ENCODE measurements at regions not wholly inside any gene's neighbourhood (a gene's known extent, or its start where the extent isn't known, plus 50 kb on each side); places are given as distances from the start of the nearest gene placed in this dataset.
"Not testable (repeated sequence)": the region's sequence is repeated elsewhere in the genome, so short reads cannot be mapped to it uniquely, and the experiment has no call there.

DNA sequence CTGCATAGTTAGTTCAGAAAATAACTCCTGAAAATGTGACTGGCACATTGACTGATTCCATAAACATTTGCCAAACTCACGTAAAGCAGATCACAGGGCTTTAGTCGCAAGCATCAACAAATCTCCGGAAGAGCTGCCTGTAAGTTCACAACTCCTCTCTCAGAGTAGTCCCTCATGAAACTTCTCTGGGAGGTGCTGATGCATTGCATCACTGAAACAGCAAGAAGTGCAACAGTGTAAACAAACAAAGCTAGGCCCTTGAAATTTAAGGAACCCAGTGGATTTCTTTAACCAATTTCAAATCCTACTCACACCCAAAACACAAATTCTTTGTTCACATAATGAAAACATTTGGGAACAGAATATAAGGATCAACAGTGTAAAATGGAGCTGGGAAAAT is 1691.7 kb upstream of the FLRT2 start:
- DNase-seq = no peak

DNA sequence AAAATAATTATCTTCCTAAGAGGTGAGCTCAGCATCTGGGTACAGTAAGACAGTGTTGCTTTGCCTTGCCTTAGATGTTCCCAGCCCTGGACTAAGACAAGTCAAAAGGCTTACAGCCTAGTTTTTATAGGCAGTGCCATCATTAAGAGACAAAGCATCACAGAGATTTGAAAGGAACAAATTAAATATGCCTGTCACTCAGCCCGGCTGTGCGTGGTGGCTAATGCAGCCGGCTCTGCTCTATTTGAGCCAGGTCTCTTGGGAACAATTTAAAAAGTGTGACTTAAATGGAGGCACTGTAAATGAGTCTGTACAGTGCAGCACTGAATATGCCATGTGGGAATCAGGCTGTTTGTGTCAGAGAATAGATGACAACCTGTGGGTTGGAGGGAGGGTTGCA is 1687.4 kb upstream of the FLRT2 start:
- DNase-seq = no peak

- no peak for DNase-seq
These were observed 1682.8 kb upstream of the FLRT2 start for GRCh38 chr14:83847102-83847501.

DNA sequence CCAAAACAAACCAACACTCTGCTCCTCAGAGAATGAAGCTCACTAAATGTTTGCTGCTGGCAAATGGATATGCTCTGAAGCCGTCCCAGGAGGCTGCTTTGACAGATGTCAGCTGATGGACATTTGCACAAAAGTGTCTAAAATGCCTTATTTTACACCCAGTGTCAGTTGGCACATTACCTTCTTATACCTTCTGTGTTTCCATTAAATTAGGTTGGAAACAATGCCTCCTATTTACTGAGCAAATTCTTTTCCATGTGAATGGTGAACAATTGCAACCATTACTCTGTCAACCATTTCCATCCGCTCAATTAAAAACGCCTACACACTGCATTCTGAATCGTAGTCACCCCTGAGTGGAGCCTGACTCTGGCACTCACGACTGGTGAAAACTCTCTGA is 1679.9 kb upstream of the FLRT2 start:
- no peak for DNase-seq

GRCh38 chr14:83856334-83856733 is 1673.6 kb upstream of the FLRT2 start:
- DNase-seq = no peak

GRCh38 chr14:83860631-83861155 is 1669.3 kb upstream of the FLRT2 start:
- no peak for DNase-seq

GRCh38 chr14:83863042-83863774 is 1666.7 kb upstream of the FLRT2 start:
- no peak for DNase-seq

DNA sequence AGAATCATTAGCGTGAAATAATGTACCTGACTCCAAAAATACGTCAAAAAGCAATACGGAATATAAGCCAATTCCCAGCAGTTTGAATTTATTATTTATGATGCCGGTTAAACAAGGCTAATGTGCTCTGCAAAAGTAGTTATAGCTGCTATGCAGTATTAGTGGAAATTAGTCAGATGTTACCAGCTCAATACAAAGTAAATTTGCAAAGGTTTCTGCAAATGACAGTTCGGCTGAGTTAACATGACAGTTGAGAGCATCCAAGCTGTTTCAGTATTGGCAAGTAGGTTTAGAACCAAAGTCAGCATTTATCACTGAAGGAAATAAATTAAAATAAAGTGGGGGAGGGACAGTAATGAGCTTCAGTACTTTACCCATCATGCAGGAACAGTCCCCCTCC is 1665.8 kb upstream of the FLRT2 start:
- DNase-seq = no peak

DNA sequence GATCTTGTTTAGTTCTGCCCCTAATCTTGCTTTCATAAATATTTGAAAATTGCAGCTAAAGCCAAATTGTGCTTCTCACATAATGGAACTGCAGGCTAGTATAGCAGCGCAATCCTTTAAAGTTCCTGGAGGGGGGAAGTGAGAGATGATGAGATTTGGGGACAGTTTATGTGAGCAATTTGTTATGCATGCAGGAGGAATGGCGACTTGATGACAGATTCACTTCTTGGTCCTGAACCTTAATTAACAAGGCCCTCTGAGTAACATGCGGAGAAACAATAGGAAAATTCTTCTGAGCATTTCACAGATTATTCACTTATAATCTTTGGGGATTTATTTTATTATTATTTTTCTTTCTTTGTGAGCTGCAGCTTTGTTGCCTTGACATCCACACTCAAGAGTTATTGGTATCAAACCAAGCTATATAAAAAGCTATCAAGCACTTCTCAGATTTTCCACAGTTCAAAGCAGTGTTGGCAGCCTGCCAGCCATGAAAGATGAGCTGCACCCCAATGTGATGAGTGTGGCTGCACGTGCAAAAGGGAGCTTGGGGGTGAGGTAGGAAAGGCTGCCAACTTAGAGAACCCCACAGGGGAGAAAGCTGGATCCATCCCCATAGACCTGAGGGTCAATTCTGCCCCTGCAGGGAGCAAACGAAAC is 1662.2 kb upstream of the FLRT2 start:
- DNase-seq = no peak

- DNase-seq = no peak
These were observed 1659.2 kb upstream of the FLRT2 start for GRCh38 chr14:83870546-83871270.

DNA sequence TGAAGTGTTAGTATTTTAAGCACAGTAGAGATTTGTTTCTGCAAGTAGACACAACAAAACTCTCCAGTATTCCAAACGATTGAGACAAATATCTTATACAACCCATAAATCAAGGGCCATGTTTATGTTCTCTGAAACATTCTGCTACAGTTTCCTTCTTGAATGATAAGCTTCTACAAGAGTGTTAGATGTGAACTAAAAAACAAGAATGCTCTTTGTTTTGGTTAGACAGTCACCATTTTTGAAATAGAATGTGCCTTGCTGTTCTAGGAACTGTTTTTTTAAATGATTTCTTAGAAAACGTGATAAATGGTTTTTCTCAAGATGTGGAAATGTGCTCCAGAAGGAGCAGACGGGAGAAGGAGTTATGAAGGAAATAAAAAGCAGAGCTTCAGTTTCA is 1656.3 kb upstream of the FLRT2 start:
- peak; percentile 35 for DNase-seq

- DNase-seq = no peak
These were observed 1655.3 kb upstream of the FLRT2 start for GRCh38 chr14:83874662-83875061.

- DNase-seq = no peak
These were observed 1646.2 kb upstream of the FLRT2 start for GRCh38 chr14:83883732-83884131.

DNA sequence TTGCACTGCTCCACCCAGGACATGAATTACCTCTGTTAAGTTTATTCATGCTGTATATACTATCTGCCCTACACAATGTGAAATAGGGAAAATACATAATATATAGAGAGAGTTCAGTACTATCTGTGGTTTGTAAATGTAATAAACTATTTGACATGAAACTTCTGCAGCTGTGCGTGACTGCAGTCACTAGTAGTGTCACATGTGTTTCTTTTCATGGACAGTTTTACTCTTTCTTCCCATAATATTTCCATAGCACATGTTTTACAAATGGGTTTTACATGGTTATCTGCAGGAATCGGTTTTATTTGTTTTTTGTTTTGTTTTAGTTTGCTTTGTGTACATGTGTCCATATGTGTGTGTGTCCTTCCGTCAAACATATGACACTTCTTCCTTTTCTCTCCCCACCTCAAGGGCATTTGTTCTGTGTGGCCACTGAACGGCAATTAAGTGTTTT is 1644.1 kb upstream of the FLRT2 start:
- DNase-seq = peak; percentile 64

- no peak for DNase-seq
These were observed 1642.1 kb upstream of the FLRT2 start for GRCh38 chr14:83887866-83888265.

DNA sequence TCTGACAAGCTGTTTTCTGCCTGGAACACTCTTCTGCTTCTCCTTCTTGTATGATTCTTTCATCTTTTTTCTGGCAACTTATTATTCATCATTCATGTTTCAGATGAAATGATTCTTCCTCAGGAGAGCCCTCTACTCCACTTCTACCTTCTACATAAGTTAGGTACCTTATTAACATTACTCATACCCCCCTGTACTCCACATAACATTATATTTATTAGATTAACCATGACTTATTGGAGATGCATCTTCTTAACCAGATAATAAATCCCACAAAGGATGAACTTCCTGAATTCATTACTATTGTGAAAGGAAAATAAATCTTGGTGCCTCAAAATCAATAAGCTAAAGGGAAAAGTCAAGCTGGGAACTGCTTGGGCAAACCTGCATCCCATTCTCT is 1636.5 kb upstream of the FLRT2 start:
- DNase-seq = no peak

GRCh38 chr14:83894568-83894967 is 1635.4 kb upstream of the FLRT2 start:
- no peak for DNase-seq

DNA sequence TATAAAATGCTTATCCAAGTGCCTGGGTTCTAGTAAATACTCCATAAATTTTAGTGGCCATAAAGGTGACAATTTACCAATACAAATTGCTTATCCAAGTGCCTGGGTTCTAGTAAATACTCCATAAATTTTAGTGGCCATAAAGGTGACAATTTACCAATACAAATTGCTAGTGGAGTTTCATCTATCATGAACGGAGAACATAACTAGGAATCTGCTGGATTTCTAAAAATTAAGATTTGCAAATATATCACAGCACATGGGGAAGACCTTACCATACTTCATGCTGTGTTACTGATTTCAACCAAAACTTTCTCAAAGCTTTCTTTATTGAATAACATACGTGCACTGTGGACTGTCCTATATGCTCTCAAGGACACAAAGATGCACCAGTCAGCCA is 1631.4 kb upstream of the FLRT2 start:
- DNase-seq = not testable (repeated sequence)

- DNase-seq = no peak
These were observed 1630.2 kb upstream of the FLRT2 start for GRCh38 chr14:83899706-83900105.

GRCh38 chr14:83905157-83905556 is 1624.8 kb upstream of the FLRT2 start:
- no peak for DNase-seq

- no peak for DNase-seq
These were observed 1621.5 kb upstream of the FLRT2 start for GRCh38 chr14:83908419-83908818.

GRCh38 chr14:83909507-83909906 is 1620.4 kb upstream of the FLRT2 start:
- DNase-seq = no peak

Measured in renal pelvis (tissue), 1 donor.